KMS-11 (cell line): ENCODE measurements at regions not wholly inside any gene's neighbourhood (a gene's known extent, or its start where the extent isn't known, plus 50 kb on each side); places are given as distances from the start of the nearest gene placed in this dataset.

Source experiments
- H2AFZ ChIP-seq: fragments of 200-600 bp; sonication (generic); 2 replicates; pipeline ENCODE4 v1.6.1; 2016; ENCODE audit warnings: antibody characterized with exemption, mixed run types, low read depth
- H3K27ac ChIP-seq: fragments of 200-600 bp; sonication (generic); 2 replicates; pipeline ENCODE4 v1.6.1; 2016; ENCODE audit warnings: mild to moderate bottlenecking, mixed run types
- H3K27me3 ChIP-seq: fragments of 200-600 bp; sonication (generic); 2 replicates; pipeline ENCODE4 v1.6.1; 2017; ENCODE audit warnings: mild to moderate bottlenecking, low read depth, mixed run types, moderate library complexity; ENCODE audit not compliant: insufficient read depth
- H3K36me3 ChIP-seq: fragments of 200-600 bp; sonication (generic); 2 replicates; pipeline ENCODE4 v1.6.1; 2017; ENCODE audit warnings: mild to moderate bottlenecking, mixed run types; ENCODE audit not compliant: insufficient read depth
- H3K4me1 ChIP-seq: fragments of 200-600 bp; sonication (generic); 2 replicates; pipeline ENCODE4 v1.6.1; 2016; ENCODE audit warnings: mild to moderate bottlenecking, low read depth, mixed run types; ENCODE audit not compliant: poor library complexity, severe bottlenecking
- H3K4me2 ChIP-seq: fragments of 200-600 bp; sonication (generic); 2 replicates; pipeline ENCODE4 v1.7.0; 2016; ENCODE audit warnings: mild to moderate bottlenecking, mixed run types
- H3K4me3 ChIP-seq: fragments of 200-600 bp; sonication (generic); IDR thresholded peaks from 2 replicates; pipeline ENCODE4 v1.6.1; 2017; ENCODE audit warnings: low read depth, low read length, mixed read lengths; ENCODE audit not compliant: insufficient read depth
- H3K79me2 ChIP-seq: fragments of 200-600 bp; sonication (generic); 2 replicates; pipeline ENCODE4 v1.6.1; 2016; ENCODE audit warnings: low read depth, mixed run types; ENCODE audit not compliant: insufficient read depth
- H3K9ac ChIP-seq: fragments of 200-600 bp; sonication (generic); 2 replicates; pipeline ENCODE4 v1.6.1; 2016; ENCODE audit warnings: mild to moderate bottlenecking, mixed run types
- H4K20me1 ChIP-seq: fragments of 200-600 bp; sonication (generic); 2 replicates; pipeline ENCODE4 v1.6.1; 2016; ENCODE audit warnings: mild to moderate bottlenecking, mixed run types; ENCODE audit not compliant: insufficient read depth
- TF ChIP-seq, protein P1 (sequence below): fragments of 200-600 bp; sonication (generic); conservative IDR thresholded peaks from 2 replicates; pipeline ENCODE4 v1.6.1; 2017; ENCODE audit warnings: low read depth, mild to moderate bottlenecking, antibody characterized with exemption, low read length, moderate library complexity, mixed read lengths

DNA sequence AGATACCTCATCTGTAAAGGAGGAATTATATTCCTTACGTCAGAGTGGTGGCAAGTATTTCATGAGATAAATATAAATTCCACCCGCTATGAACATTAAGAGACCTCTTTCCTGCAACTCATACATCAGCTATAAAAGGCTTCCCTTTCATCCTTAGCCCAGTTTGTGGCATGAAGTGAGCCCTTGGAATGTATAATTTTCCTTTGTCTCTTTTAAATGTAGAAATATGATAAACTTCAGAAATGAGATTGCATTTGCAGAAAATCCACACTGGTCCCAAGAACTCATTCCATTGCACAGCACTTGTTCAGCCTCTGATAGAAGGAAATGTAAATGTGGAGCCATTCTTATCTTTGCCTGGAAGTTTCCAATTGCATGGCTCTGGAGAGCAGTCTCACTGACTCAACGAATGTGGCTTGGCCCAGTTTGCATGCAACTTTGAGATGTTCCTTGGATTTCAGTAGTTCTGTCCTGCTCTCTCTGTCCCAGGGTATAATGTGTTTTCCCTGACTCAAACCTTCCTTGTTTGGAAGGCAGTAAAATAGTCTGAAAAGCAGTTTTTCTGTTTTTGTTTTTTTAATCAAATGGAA, 746.4 kb downstream of the CDH11 start:
- H3K4me1 ChIP-seq: no peaks in the 10 kb centered on the region
- TF ChIP-seq, protein P1, sequence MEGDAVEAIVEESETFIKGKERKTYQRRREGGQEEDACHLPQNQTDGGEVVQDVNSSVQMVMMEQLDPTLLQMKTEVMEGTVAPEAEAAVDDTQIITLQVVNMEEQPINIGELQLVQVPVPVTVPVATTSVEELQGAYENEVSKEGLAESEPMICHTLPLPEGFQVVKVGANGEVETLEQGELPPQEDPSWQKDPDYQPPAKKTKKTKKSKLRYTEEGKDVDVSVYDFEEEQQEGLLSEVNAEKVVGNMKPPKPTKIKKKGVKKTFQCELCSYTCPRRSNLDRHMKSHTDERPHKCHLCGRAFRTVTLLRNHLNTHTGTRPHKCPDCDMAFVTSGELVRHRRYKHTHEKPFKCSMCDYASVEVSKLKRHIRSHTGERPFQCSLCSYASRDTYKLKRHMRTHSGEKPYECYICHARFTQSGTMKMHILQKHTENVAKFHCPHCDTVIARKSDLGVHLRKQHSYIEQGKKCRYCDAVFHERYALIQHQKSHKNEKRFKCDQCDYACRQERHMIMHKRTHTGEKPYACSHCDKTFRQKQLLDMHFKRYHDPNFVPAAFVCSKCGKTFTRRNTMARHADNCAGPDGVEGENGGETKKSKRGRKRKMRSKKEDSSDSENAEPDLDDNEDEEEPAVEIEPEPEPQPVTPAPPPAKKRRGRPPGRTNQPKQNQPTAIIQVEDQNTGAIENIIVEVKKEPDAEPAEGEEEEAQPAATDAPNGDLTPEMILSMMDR: no peak

DNA sequence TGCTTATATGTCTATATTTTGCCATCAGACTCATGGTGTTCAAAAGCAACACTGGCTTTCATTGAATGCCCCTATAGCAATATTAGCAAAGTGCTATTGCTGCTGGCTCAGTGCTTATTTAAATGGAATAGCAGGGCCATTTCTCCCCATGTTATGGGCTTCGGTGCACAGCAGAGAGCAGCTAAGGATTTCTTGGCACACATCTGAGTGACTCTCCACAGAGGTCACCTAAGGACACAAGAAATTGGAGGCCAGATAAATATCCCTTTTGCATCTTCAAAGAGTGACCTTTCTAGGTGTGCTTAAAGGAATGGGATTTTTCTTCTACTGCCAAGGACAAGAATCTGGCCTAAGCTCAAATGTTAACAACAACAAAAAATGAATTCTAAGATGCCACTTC, 751.8 kb downstream of the CDH11 start:
- Histone ChIP-seq H3K4me1 (no peaks in the 10 kb centered on the region), H3K4me3 (no peak overlapping the region), H3K4me2 (no peak overlapping the region), H4K20me1 (no peaks in the 10 kb centered on the region), H3K27ac (no peak overlapping the region), H3K79me2 (no peaks in the 10 kb centered on the region), H3K27me3 (no peaks in the 10 kb centered on the region), H3K9ac (no peak overlapping the region), H2AFZ (no peak overlapping the region), H3K36me3 (no peaks in the 10 kb centered on the region)
- TF ChIP-seq, protein P1: no peak

More for the DNA sequence above, 746.4 kb downstream of the CDH11 start:
- H4K20me1 ChIP-seq: no peaks in the 10 kb centered on the region
- H3K36me3 ChIP-seq: no peaks in the 10 kb centered on the region
- no peak overlapping the region for H3K4me3 ChIP-seq
- H3K27ac ChIP-seq: no peak overlapping the region
- H3K9ac ChIP-seq: no peak overlapping the region
- H3K79me2 ChIP-seq: no peaks in the 10 kb centered on the region
- H2AFZ ChIP-seq: no peak overlapping the region
- H3K27me3 ChIP-seq: no peaks in the 10 kb centered on the region
- no peak overlapping the region for H3K4me2 ChIP-seq

DNA sequence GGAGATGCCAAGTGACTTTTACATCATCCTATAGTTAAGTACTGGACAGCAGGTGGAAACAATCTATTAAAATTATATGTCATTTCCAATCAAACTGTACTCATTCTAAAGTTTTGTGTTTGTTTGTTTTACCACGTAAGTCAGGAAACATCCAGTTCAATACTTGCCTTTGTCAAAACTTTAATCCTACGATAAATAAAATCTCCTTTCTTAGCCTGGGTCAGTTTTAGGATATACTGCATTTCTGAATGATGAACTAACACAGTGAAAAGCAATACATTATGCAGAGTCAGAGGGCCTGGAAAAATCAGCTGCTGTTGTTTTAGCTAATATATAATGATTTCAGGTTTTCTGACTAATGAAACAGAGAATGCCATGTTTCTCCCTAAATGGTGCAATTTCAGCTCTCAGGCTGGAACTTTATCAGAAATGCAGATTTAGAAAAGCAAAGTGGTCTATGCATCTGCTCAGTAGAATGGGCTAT, 756.4 kb downstream of the CDH11 start:
- Histone ChIP-seq H3K4me3 (no peak overlapping the region), H3K4me1 (no peaks in the 10 kb centered on the region), H3K36me3 (no peaks in the 10 kb centered on the region), H3K9ac (no peak overlapping the region), H3K79me2 (no peaks in the 10 kb centered on the region), H3K27ac (no peak overlapping the region), H3K27me3 (no peaks in the 10 kb centered on the region), H3K4me2 (no peak overlapping the region), H4K20me1 (no peaks in the 10 kb centered on the region), H2AFZ (no peak overlapping the region)
- TF ChIP-seq, protein P1: no peak

DNA sequence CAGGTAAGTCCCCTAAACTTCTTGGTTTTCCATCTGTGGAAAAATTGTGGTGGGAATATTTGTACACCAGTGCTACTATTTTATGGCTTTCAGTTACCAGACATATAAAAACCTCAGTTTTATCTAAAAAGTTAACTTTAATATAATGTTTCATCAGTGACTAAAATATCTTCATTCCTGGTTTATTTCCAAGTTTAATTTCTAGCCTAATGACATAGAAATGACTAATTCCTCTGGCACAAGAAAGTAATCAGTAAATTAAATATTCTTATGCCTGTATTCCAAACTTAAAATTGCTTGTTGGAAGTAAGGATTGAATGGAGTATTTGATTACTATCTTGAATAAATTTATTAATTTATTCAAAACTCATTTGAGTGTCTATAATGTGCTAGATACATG, 757.0 kb downstream of the CDH11 start:
- TF ChIP-seq, protein P1: no peak
- Histone ChIP-seq H3K27me3 (no peaks in the 10 kb centered on the region), H3K9ac (no peak overlapping the region), H2AFZ (no peak overlapping the region), H3K4me3 (no peak overlapping the region), H3K4me2 (no peak overlapping the region), H3K4me1 (no peaks in the 10 kb centered on the region), H3K79me2 (no peaks in the 10 kb centered on the region), H4K20me1 (no peaks in the 10 kb centered on the region), H3K36me3 (no peaks in the 10 kb centered on the region), H3K27ac (no peak overlapping the region)
